Stimulated activated CD4-positive, alpha-beta T cell treated with anti-CD3 and anti-CD28 coated beads, Interleukin-2, amount 100 ng/mL, for 24 hours (primary cell): ENCODE measurements at regions not wholly inside any gene's neighbourhood (a gene's known extent, or its start where the extent isn't known, plus 50 kb on each side); places are given as distances from the start of the nearest gene placed in this dataset.

Source experiments
- DNase-seq, 2 donors: peaks; one replicate each; pipeline ENCODE4 v3.0.0-alpha.2; 2020

DNA sequence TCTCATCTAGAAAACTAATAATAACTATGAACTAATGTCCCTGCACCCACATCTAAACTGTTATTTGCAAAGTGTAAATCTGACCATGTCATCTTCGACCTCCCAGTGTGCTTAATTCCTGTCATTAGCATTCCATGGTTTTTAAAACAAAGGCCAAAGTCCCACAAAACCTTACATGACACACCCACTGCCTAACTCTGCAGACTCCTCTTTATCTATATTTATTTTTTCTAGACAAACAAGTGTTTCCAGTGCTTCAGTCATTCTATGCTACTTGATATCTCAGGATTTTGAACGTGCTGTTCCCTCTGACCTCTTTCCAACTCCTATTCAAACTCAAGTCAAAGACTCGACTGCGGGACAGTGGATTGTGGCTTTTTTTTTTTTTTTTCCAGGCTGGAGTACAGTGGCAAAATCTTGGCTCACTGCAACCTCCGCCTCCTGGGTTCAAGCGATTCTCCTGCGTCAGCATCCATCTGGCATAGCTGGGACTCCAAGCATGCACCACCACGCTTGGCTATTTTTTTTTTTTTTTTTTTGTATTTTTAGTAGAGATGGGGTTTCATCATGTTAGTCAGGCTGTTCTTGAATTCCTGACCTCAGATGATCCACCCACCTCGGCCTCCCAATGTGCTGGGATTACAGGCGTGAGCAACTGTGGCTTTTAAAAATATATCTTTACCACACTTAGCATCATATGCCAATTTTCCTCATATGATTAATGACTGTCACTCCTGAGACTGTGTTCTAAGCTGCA lies 1511.0 kb downstream of the ARAP2 start:
- no peak for DNase-seq

DNA sequence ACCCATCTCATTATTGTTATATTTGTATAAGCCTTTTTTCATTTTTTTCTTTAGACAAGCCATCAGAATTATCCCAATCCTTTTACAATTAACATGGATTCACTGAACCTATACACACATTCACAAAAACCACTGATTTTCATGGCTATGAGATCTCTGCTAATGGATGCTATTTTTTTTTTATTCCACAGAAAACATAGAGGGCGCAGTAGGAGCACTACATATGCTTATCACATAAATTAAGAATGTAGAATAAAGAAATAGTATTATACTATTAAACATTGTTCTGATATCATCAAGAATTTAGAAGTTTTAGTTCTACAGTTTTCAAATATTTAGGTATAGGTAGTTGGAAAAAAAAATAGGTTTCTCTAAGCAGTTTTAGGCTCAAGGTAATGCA lies 1477.4 kb downstream of the ARAP2 start:
- DNase-seq: no peak

- DNase-seq: no peak
These were observed 1476.9 kb downstream of the ARAP2 start for GRCh38 chr4:34767407-34767806.

DNA sequence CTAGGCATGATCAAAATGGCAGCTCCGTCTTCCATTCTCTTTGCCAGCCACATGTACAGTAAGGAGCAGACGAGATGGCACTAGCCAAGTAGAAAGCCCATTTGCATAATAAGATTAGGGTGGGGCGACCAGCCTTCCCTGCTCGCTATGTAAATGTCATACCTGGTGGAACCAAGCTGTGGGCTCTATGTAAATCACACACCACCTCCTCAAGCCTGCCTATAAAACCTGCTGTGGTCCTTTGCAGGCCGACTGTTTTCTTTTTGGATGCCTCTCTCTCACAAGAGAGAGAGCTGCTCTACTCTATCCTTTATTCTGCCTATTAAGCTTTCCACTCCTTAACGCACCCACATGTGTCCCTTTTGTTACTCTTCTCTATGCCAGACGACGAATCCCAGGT lies 1472.7 kb downstream of the ARAP2 start:
- no peak for DNase-seq

- no peak for DNase-seq
These were observed 1454.2 kb downstream of the ARAP2 start for GRCh38 chr4:34790131-34790530.

GRCh38 chr4:34791209-34791608 lies 1453.1 kb downstream of the ARAP2 start:
- no peak for DNase-seq

- DNase-seq: no peak
These were observed 1443.4 kb downstream of the ARAP2 start for GRCh38 chr4:34800953-34801352.

DNA sequence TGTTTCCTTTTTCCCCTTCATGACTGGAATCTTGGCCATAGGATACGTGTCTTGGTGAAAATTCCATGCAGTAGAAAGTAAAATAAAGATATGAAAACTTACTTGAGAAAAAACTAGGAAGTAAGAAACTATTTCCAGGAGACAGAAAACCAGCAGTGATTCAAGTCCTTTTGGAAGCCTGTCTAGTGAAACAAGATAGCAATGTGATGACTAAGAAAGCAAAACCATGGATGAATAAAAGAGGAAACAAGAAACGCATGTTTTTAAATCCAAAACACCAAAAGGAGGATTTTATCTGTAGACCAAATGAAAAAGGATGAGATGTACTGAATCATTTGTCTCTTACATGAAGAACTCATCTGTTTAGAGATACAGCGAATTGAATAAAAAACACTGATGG lies 1430.0 kb downstream of the ARAP2 start:
- DNase-seq: no peak

GRCh38 chr4:34824515-34824914 lies 1419.8 kb downstream of the ARAP2 start:
- no peak for DNase-seq

GRCh38 chr4:34826660-34827059 lies 1417.7 kb downstream of the ARAP2 start:
- DNase-seq: no peak

- no peak for DNase-seq
These were observed 1398.4 kb downstream of the ARAP2 start for GRCh38 chr4:34845926-34846325.

DNA sequence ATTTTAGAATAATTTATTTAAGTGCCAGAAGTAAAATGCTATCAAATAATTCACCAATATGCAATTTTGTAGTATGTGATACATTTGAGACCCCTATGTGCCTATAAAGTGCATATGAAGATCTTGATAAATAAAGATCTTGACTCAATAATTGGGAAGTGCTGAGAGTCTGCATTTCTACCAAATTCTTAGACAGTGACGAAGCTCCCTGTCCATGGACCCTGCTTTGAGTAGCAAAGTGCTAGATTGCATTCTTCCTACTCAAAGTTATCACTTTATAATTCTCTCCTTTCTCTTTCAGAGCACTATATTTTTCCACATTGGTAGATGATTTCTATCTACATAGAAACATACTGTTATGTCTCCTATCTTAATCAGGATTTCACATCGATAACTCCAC lies 1393.9 kb downstream of the ARAP2 start:
- no peak for DNase-seq

DNA sequence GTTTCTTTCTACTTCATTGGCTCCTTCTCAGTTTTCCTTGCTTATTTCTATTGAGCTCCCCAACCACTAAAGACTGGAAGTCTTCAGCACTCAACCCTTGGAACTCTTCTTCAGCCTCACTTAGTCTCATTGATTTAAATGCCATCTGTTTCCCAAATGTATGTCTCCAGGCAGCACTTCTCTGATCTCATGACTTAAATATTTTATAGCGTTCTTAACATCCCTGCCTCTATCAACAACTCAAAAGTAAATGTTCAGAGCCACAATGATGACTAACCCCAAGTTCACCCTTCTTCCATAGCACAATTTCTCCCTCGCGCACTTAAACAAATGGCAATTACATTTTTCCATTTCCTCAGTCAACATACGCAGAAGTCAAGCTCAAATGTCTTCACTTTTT lies 1393.3 kb downstream of the ARAP2 start:
- DNase-seq: no peak

- no peak for DNase-seq
These were observed 1392.9 kb downstream of the ARAP2 start for GRCh38 chr4:34851411-34851810.

GRCh38 chr4:34854451-34854850 lies 1389.9 kb downstream of the ARAP2 start:
- DNase-seq: no peak

- no peak for DNase-seq
These were observed 1382.6 kb downstream of the ARAP2 start for GRCh38 chr4:34861666-34862065.

GRCh38 chr4:34878961-34879360 lies 1365.4 kb downstream of the ARAP2 start:
- no peak for DNase-seq

- DNase-seq: no peak
These were observed 1364.1 kb downstream of the ARAP2 start for GRCh38 chr4:34880246-34880645.

DNA sequence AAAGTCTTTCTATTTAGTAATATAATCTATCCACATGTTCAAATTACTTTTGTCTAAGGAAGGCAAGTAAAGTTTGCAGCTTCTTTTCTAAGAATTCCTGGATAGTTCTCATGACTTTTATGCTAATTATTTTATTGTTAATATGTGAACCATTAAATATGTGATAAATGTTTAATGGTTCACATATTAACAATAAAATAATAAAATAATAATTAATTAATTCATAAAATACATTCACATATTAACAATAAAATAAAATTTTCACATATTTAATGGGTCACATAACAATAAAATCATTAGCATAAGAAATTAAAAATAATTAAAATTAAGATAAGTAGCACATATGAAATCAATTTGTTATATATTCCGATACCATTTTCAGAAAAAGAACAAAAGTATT lies 1352.4 kb downstream of the ARAP2 start:
- DNase-seq: no peak

DNA sequence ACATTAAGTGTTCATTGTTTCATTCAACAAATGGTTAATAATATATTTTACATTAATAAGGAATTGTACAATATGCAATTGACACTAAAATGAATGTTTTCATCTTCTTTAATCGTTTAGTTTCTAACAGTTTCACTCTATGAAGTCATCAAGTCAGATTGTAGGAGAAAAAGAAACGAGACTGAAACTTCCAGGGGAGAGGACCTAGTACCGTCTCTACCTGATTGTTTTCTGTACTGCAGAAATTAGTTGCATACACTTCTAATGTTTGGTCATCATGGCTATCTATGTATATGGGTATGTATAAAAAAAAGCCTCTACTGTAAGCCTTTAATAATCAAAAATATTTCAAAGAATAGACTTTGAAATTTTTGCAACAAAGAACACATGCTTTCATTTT lies 1350.9 kb downstream of the ARAP2 start:
- DNase-seq: no peak

DNA sequence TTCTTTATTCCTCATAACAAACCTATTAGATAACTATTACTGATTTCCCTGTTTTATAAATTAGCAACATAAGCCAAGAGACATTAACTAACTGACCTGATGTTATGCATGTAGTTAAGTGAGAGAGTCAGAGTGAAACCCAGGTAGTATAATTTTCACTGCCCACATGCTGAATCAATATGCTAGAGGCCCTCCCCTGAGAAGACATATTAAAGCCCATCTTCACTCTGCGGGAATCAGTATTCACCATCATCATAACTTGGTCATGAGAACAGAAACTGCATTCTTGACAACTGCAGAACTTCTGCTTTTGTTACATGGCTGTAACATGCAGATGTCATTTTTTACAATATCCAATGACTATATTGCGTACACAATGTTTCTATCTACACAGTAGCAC lies 1324.3 kb downstream of the ARAP2 start:
- DNase-seq: no peak

DNA sequence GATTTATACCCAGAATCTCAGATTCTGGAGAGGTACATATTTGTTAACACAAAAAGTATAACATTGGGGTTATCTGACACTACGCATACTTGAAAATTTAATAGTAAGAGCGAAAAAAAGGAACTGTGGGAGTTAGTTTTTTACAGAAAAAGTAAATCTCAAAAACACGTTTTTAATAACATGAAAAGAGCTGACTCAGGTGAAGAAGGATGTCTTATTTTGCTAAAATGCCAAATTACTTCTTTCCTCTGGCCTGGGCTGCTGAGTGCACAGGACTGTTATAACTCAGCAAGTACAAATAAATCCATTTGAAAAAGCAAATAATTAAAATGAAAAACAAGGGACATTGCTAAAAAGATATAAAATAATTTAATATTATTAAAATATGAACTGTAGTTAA lies 1322.9 kb downstream of the ARAP2 start:
- DNase-seq: no peak

- no peak for DNase-seq
These were observed 1322.0 kb downstream of the ARAP2 start for GRCh38 chr4:34922325-34922724.

DNA sequence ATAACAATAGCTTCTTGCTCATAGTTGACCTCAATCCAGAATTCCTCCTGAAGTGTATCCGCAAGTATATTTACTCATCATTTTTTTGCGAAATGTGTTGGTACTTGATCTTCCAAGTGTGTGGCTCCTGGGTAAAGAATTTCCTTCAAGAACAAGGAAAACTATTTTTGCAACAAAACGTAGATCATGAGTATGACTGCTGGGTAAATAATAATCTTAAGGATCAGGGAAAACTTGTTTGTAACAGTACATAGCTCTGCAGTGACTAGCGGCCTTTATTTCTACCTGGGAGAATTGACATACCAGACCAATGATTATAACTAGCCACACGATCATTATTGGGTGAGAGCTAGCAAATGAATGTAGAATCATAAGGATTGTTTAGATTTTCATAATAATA lies 1311.7 kb downstream of the ARAP2 start:
- no peak for DNase-seq

- no peak for DNase-seq
These were observed 1308.6 kb downstream of the ARAP2 start for GRCh38 chr4:34935739-34936138.
